AG09319 (cell line): ENCODE measurements at regions not wholly inside any gene's neighbourhood (a gene's known extent, or its start where the extent isn't known, plus 50 kb on each side); places are given as distances from the start of the nearest gene placed in this dataset.

Experiments used
- DNase-seq: peaks from one replicate; pipeline ENCODE4 v3.0.0-alpha.2; 2010; ENCODE audit warnings: low read depth; ENCODE audit errors: extremely low read depth
- CTCF ChIP-seq: IDR thresholded peaks from 2 replicates; pipeline ENCODE4 v1.5.1; 2011; ENCODE audit warnings: low read depth, mild to moderate bottlenecking, inconsistent platforms, low read length, moderate library complexity

- DNase-seq = no peak
- TF ChIP-seq CTCF = no peak
These were observed 699.8 kb upstream of the KIF2B start for GRCh38 chr17:53122966-53123365.

GRCh38 chr17:53119773-53120172 is 703.0 kb upstream of the KIF2B start:
- no peak for TF ChIP-seq CTCF
- DNase-seq = no peak

- no peak for DNase-seq
- no peak for TF ChIP-seq CTCF
These were observed 703.8 kb upstream of the KIF2B start for GRCh38 chr17:53118948-53119347.

- no peak for DNase-seq
- no peak for TF ChIP-seq CTCF
These were observed 715.8 kb upstream of the KIF2B start for GRCh38 chr17:53106886-53107285.

GRCh38 chr17:53101706-53102105 is 721.0 kb upstream of the KIF2B start:
- no peak for DNase-seq
- no peak for TF ChIP-seq CTCF

GRCh38 chr17:53100126-53100525 is 722.6 kb upstream of the KIF2B start:
- DNase-seq = no peak

GRCh38 chr17:53093391-53093790 is 729.3 kb upstream of the KIF2B start:
- DNase-seq = no peak
- no peak for TF ChIP-seq CTCF

More at GRCh38 chr17:53100126-53100525, 722.6 kb upstream of the KIF2B start:
- no peak for TF ChIP-seq CTCF
